LNCAP (cell line): ENCODE measurements at regions not wholly inside any gene's neighbourhood (a gene's known extent, or its start where the extent isn't known, plus 50 kb on each side); places are given as distances from the start of the nearest gene placed in this dataset.

Experiments used
- CTCF ChIP-seq: fragments of 450-650 bp; IDR thresholded peaks from 2 replicates; pipeline ENCODE4 v1.5.1; 2017; ENCODE audit warnings: mild to moderate bottlenecking

- TF ChIP-seq CTCF = no peak
These were observed 70.2 kb upstream of the ERRFI1 start for GRCh38 chr1:8096105-8097011.

- no peak for TF ChIP-seq CTCF
These were observed 69.5 kb upstream of the ERRFI1 start for GRCh38 chr1:8095584-8095983.

GRCh38 chr1:8094481-8095241, 68.6 kb upstream of the ERRFI1 start:
- TF ChIP-seq CTCF = no peak

GRCh38 chr1:8093221-8093980, 67.3 kb upstream of the ERRFI1 start:
- TF ChIP-seq CTCF = no peak

GRCh38 chr1:8092657-8093056, 66.5 kb upstream of the ERRFI1 start:
- TF ChIP-seq CTCF = no peak

- TF ChIP-seq CTCF = no peak
These were observed 65.6 kb upstream of the ERRFI1 start for GRCh38 chr1:8091691-8092090.

- TF ChIP-seq CTCF = no peak
These were observed 64.2 kb upstream of the ERRFI1 start for GRCh38 chr1:8090241-8090702.
